Lower leg skin (tissue), 4 donors: ENCODE measurements at regions not wholly inside any gene's neighbourhood (a gene's known extent, or its start where the extent isn't known, plus 50 kb on each side); places are given as distances from the start of the nearest gene placed in this dataset.

ENCODE experiments used
- DNase-seq, 2 donors: peaks; one replicate each; pipeline ENCODE4 v3.0.0-alpha.2; 2019; ENCODE audit warnings: low spot score in 2 of 2
- H3K4me3 ChIP-seq: fragments of 200-600 bp; sonication (generic); 2 replicates; pipeline ENCODE4 v1.5.1; 2017; ENCODE audit warnings: mild to moderate bottlenecking, low read depth; ENCODE audit not compliant: poor library complexity, severe bottlenecking
- POLR2A ChIP-seq, 2 donors: fragments of 450-650 bp; IDR thresholded peaks; one replicate each; pipeline ENCODE4 v1.6.1; 2016 to 2017; ENCODE audit warnings: antibody characterized with exemption in 2 of 2, mild to moderate bottlenecking in 1 of 2, moderate library complexity in 1 of 2
- WGBS, 2 donors: methylation state at CpG; one replicate each; pipeline ENCODE4 v1.1.5; 2018; 5-methylcytosine and 5-hydroxymethylcytosine counted together
- intact Hi-C: fragments of 100-400 bp; cut with DNase I; formaldehyde crosslinking; loops from one replicate; pipeline ENCODE4 v1.15.0; 2023; ENCODE audit warnings: low total_unique reads
- TF ChIP-seq, protein P1 (sequence below), 3 donors: fragments of 450-650 bp; IDR thresholded peaks; one replicate each; pipeline ENCODE4 v1.5.1; 2016; ENCODE audit warnings: antibody characterized with exemption in 3 of 3, mild to moderate bottlenecking in 3 of 3, moderate library complexity in 2 of 3

DNA sequence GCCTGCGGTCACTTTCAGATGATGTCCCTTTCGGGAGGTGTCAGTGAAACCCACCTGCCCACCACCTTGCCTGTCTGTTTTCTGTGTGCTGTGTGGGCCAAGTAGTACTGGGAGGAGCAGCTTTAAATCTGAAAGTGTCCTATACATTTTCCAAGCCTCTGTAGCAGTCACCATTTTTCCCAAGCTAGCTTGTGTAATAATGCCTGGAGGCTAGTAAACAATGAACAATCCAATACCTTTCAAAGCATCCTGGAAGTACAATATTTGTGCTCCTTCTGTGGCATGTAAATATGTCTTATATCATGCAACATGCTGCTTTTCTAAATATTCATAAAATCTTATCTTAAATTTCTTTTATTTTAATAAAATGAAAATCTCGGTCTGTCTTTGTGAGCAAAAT is 111.6 kb upstream of the C1GALT1C1 start:
- H3K4me3 ChIP-seq: no peak overlapping the region
- intact Hi-C loops: no loop called here
- 79 to 88% methylated on average over 3 of the region's 3 CpGs for WGBS, 2 donors
- no peak for DNase-seq
- TF ChIP-seq POLR2A (IDR thresholded peaks at IDR 0.05): no peak
- TF ChIP-seq, protein P1, sequence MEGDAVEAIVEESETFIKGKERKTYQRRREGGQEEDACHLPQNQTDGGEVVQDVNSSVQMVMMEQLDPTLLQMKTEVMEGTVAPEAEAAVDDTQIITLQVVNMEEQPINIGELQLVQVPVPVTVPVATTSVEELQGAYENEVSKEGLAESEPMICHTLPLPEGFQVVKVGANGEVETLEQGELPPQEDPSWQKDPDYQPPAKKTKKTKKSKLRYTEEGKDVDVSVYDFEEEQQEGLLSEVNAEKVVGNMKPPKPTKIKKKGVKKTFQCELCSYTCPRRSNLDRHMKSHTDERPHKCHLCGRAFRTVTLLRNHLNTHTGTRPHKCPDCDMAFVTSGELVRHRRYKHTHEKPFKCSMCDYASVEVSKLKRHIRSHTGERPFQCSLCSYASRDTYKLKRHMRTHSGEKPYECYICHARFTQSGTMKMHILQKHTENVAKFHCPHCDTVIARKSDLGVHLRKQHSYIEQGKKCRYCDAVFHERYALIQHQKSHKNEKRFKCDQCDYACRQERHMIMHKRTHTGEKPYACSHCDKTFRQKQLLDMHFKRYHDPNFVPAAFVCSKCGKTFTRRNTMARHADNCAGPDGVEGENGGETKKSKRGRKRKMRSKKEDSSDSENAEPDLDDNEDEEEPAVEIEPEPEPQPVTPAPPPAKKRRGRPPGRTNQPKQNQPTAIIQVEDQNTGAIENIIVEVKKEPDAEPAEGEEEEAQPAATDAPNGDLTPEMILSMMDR (IDR thresholded peaks at IDR 0.05): no peak

DNA sequence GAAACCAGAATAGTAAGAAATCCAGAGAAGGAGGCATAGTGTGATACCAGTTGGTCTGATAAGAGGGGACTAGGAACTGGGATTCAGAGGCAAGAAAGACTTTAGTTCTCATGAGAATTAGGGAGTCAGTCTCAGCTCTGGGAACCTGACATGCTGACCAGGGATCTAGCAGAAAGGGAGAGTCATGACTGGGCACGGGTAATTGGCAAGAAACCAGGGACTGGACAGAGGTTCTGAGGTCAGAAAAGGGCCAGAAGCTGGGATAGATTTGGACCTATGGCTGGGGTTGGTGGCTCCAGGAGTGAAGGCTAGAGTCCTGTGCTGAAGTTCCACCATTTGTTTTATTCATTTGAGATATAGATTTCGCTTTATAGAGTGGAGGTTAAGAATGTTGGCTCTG is 110.2 kb upstream of the C1GALT1C1 start:
- 51 to 88% methylated on average over 2 of the region's 2 CpGs for WGBS, 2 donors
- intact Hi-C loops: no loop called here
- TF ChIP-seq, protein P1 (IDR thresholded peaks at IDR 0.05): no peak
- no peak for TF ChIP-seq POLR2A (IDR thresholded peaks at IDR 0.05)

GRCh38 chrX:120739300-120739699 is 109.4 kb upstream of the C1GALT1C1 start:
- no peak for TF ChIP-seq POLR2A (IDR thresholded peaks at IDR 0.05)
- TF ChIP-seq, protein P1 (IDR thresholded peaks at IDR 0.05): no peak
- intact Hi-C loops: no loop called here
- DNase-seq: no peak
- H3K4me3 ChIP-seq: no peak overlapping the region

More for the DNA sequence above, 110.2 kb upstream of the C1GALT1C1 start:
- H3K4me3 ChIP-seq: no peak overlapping the region
- no peak for DNase-seq

- DNase-seq: no peak
- no peak overlapping the region for H3K4me3 ChIP-seq
- no peak for TF ChIP-seq POLR2A (IDR thresholded peaks at IDR 0.05)
- TF ChIP-seq, protein P1 (IDR thresholded peaks at IDR 0.05): no peak
- 72 to 91% methylated on average over 1 of the region's 1 CpG for WGBS, 2 donors
- intact Hi-C loops: no loop called here
Measured at GRCh38 chrX:120736989-120737388, 107.1 kb upstream of the C1GALT1C1 start.

DNA sequence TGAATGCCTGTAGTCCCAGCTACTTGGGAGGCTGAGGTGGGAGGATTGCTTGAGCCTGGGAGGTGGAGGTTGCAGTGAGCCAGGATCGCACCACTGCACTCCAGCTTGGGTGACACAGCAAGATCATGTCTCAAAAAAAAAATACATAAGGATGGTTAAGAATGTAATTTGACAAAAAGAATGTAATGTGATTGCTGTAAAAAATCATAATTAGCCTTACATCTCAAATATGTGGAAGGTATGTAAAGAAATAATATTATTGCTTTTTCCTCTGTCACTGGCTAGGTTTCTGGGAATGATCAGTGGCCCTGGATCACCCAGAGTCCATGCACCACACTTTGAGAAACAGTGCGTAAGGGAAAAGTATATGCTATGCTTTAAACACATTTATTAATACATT is 106.1 kb upstream of the C1GALT1C1 start:
- H3K4me3 ChIP-seq: no peak overlapping the region
- WGBS, 2 donors: 94 to 100% methylated on average over 2 of the region's 2 CpGs
- intact Hi-C loops: no loop called here
- TF ChIP-seq, protein P1 (IDR thresholded peaks at IDR 0.05): no peak
- no peak for TF ChIP-seq POLR2A (IDR thresholded peaks at IDR 0.05)
- DNase-seq: no peak

GRCh38 chrX:120732879-120733278 is 103.0 kb upstream of the C1GALT1C1 start:
- DNase-seq: no peak
- intact Hi-C loops: no loop called here
- WGBS, 2 donors: 88 to 94% methylated on average over 33 of the region's 33 CpGs
- no peak overlapping the region for H3K4me3 ChIP-seq
- TF ChIP-seq POLR2A (IDR thresholded peaks at IDR 0.05): no peak
- TF ChIP-seq, protein P1 (IDR thresholded peaks at IDR 0.05): no peak
